ENCODE measurements at regions not wholly inside any gene's neighbourhood (a gene's known extent, or its start where the extent isn't known, plus 50 kb on each side); places are given as distances from the start of the nearest gene placed in this dataset.

- no peak for TF ChIP-seq POLR2A (IDR thresholded peaks at IDR 0.05; ENCODE audit: low read depth, low read length)
- no peak for TF ChIP-seq POLR2AphosphoS5 (IDR thresholded peaks at IDR 0.05; ENCODE audit: low read depth, low read length)
These were observed 191.0 kb downstream of the ESM1 start for GRCh38 chr5:54794135-54794975.

Data from GM12892 (cell line).